CMK (cell line): ENCODE measurements at regions not wholly inside any gene's neighbourhood (a gene's known extent, or its start where the extent isn't known, plus 50 kb on each side); places are given as distances from the start of the nearest gene placed in this dataset.

Experiments used
- DNase-seq: peaks from one replicate; pipeline ENCODE4 v3.0.0-alpha.2; 2010; ENCODE audit warnings: low read depth

GRCh38 chr3:194805546-194805945 lies 119.9 kb downstream of the FAM43A start:
- DNase-seq: no peak

GRCh38 chr3:194806991-194807630 lies 121.4 kb downstream of the FAM43A start:
- DNase-seq: no peak

DNA sequence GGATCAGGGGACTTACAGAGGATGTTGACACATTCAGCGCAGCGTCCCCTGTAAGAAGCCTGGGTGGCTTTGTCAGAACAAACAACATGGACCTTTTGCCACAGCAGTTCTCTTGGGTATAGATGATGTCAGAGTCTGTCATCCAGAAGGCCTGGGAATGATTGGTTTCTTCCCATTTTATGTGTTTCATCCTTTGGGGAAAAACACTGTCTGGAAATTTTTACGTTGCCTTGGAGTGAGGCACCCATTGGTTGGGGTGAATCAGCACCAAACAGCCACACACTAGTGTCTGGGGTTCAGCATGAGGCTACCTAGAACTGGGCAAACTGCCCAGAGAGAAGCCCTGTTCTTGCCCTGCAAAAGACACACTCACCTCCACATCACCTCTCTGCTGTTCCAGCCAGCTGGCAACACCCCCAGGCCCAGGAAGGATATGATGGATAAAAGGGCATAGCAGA lies 123.0 kb downstream of the FAM43A start:
- DNase-seq: no peak

- DNase-seq: no peak
Measured at GRCh38 chr3:194809382-194809781, 123.7 kb downstream of the FAM43A start.

GRCh38 chr3:194810076-194810475 lies 124.4 kb downstream of the FAM43A start:
- DNase-seq: no peak

- DNase-seq: no peak
Measured at GRCh38 chr3:194811118-194811517, 125.4 kb downstream of the FAM43A start.

GRCh38 chr3:194812176-194812575 lies 126.5 kb downstream of the FAM43A start:
- DNase-seq: no peak

GRCh38 chr3:194814878-194815357 lies 129.2 kb downstream of the FAM43A start:
- DNase-seq: no peak

DNA sequence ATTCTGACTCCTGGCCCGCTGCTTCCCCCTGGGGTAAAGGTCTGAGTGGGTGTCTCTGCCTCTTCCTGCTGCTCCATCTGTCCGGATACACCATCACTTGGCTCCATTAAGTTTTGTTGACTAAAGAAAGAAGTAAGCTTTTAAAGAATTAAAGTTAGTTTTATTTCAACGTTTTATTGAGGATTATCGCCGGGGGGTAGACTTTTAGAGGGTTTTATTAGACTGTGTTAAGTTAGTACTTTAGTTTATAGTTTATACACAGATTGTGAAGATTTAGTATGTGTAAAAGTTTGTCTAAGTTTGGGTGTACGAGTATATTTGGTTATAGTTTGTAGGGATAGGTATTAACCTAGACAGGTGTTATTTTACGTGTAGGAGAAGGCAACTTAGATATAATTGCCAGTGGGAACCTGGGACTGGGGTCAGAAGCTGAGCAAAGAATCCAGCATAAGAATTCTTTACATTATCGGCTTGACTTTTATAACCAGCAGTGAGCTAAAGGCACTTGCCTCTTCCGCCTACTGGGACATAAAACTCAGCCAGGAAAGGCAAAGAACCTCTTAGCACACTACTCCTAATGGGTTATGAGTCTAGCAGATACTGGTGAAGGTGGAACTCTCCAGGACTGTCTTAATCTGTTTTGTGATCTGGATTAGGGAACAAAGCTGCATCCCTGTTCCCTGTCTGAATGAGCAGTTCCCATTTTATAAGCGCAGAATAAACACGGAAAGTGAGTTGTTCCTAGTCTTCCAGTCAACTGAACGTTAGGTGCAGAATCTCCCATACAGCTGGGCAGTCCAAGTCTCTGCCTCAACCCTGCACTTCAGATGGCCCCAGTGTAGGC lies 131.3 kb downstream of the FAM43A start:
- DNase-seq: no peak

- no peak for DNase-seq
Measured at GRCh38 chr3:194817592-194817930, 131.9 kb downstream of the FAM43A start.

GRCh38 chr3:194817936-194818335 lies 132.3 kb downstream of the FAM43A start:
- no peak for DNase-seq

DNA sequence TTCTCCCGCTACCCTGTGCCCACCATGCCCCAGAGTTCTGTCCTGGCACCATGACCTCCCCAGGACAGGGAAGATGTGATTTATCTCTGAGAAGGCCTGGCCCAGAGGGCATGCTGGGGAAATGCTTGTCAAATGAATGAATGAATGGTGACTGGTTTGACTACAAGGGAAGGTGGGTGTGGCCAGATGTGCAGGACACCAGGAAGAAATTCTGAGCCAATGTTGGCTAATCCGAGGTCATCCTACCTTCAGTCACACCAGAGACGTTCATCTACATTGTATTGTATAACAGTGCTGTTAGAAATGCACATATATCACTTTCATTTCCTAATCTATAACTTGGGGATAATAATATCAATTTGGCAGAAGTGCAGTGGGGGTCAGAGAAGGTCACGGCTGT lies 138.4 kb downstream of the FAM43A start:
- no peak for DNase-seq

DNA sequence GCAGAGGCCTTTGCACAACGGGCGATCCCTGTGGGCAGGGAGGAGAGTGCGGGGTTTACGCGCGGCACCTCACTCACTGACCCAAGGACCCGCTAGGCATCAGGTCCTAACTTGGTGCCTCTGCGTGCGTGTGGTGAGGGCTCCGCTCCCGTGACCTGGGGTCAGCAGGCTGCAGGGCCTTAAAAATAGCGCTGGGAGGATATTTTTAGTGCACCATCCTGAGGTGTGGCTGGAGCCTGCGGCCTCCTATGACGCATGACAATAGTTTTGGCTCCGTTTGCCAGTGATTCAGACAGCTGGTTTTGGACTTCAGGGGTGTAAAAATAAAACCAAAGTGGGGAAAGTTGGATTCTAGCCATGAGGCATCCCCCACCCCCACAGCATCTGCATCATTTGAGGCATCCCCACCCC lies 139.0 kb downstream of the FAM43A start:
- no peak for DNase-seq

GRCh38 chr3:194826594-194826993 lies 140.9 kb downstream of the FAM43A start:
- no peak for DNase-seq

GRCh38 chr3:194827486-194827885 lies 141.8 kb downstream of the FAM43A start:
- no peak for DNase-seq

DNA sequence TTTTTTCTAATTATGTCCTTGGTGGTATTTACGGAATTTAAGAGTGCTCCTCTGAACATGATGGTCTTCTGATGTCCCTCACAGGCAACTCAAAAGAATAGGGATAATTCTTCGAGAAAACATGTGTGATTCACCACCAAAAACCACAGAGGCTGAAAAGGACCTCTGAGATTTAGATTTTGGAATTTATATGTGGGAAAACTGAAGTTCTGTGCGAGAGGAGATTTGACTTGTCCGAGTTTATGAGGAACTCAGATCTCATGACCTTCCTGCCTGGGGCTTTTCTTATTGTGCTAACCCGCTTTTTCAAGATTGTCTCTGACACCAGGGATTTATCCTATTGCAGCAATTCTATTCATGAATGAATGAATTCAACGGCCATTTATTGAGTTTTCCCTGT lies 142.4 kb downstream of the FAM43A start:
- DNase-seq: no peak

DNA sequence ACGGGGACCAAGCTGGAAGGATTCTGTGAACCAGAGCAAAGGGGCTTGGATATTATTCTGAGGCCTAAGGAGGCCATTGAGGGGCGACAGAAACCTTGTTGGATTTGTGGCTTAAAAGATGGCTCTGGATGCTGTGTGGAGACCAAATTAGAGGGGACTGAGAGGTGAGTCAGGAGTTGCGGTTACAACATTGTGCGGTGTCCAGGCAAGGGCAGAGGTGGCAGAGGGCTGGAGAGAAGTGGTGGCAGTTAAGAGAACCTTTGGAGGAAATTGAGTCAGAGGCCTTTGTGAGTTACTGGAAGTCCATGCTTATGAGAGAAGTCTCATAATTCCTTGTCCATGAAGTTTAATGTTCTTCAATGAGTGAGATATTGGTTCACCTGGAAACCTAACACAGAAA lies 143.2 kb downstream of the FAM43A start:
- DNase-seq: no peak

GRCh38 chr3:194830401-194830800 lies 144.7 kb downstream of the FAM43A start:
- DNase-seq: no peak

GRCh38 chr3:194830978-194831377 lies 145.3 kb downstream of the FAM43A start:
- DNase-seq: no peak

- DNase-seq: no peak
Measured at GRCh38 chr3:194832346-194833104, 146.8 kb downstream of the FAM43A start.

- DNase-seq: no peak
Measured at GRCh38 chr3:194833114-194833910, 147.6 kb downstream of the FAM43A start.

- no peak for DNase-seq
Measured at GRCh38 chr3:194836661-194837060, 151.0 kb downstream of the FAM43A start.
